GM23248 (cell line): ENCODE measurements at regions not wholly inside any gene's neighbourhood (a gene's known extent, or its start where the extent isn't known, plus 50 kb on each side); places are given as distances from the start of the nearest gene placed in this dataset.

Experiments used
- DNase-seq: peaks from one replicate; pipeline ENCODE4 v3.0.0-alpha.2; 2015
- H2AFZ ChIP-seq: fragments of 200-600 bp; sonication (generic); 2 replicates; pipeline ENCODE4 v1.6.1; 2016; ENCODE audit warnings: antibody characterized with exemption
- H3F3A ChIP-seq: fragments of 200-600 bp; sonication (generic); 2 replicates; pipeline ENCODE4 v1.6.1; 2016; ENCODE audit warnings: mild to moderate bottlenecking, antibody characterized with exemption, mixed run types; ENCODE audit not compliant: insufficient read depth
- H3K27ac ChIP-seq: fragments of 200-600 bp; sonication (generic); 2 replicates; pipeline ENCODE4 v1.5.1; 2016; ENCODE audit warnings: mild to moderate bottlenecking
- H3K27me3 ChIP-seq: fragments of 200-600 bp; sonication (generic); replicated peaks from 2 replicates; pipeline ENCODE4 v1.6.1; 2016; ENCODE audit warnings: mild to moderate bottlenecking; ENCODE audit not compliant: insufficient read depth
- H3K36me3 ChIP-seq: fragments of 200-600 bp; sonication (generic); 2 replicates; pipeline ENCODE4 v1.6.1; 2016; ENCODE audit warnings: low read depth, mild to moderate bottlenecking
- H3K4me1 ChIP-seq: fragments of 200-600 bp; sonication (generic); 2 replicates; pipeline ENCODE4 v1.6.1; 2016; ENCODE audit warnings: mild to moderate bottlenecking; ENCODE audit not compliant: insufficient read depth
- H3K4me2 ChIP-seq: fragments of 200-600 bp; sonication (generic); one replicate; pipeline ENCODE4 v1.6.1; 2016; ENCODE audit warnings: mild to moderate bottlenecking; ENCODE audit not compliant: unreplicated experiment
- H3K4me3 ChIP-seq: fragments of 200-600 bp; sonication (generic); 2 replicates; pipeline ENCODE4 v1.5.1; 2016; ENCODE audit warnings: mild to moderate bottlenecking
- H3K79me2 ChIP-seq: fragments of 200-600 bp; sonication (generic); 2 replicates; pipeline ENCODE4 v1.6.1; 2016; ENCODE audit warnings: mild to moderate bottlenecking; ENCODE audit not compliant: insufficient read depth
- H3K9ac ChIP-seq: fragments of 200-600 bp; sonication (generic); 2 replicates; pipeline ENCODE4 v1.6.1; 2016; ENCODE audit warnings: mild to moderate bottlenecking
- H3K9me2 ChIP-seq: fragments of 200-600 bp; sonication (generic); 2 replicates; pipeline ENCODE4 v1.6.1; 2016; ENCODE audit warnings: mixed run types, mild to moderate bottlenecking, moderate library complexity; ENCODE audit not compliant: insufficient read depth
- H3K9me3 ChIP-seq: fragments of 200-600 bp; sonication (generic); one replicate; pipeline ENCODE4 v1.6.1; 2017; ENCODE audit warnings: low read depth
- H4K20me1 ChIP-seq: fragments of 200-600 bp; sonication (generic); 2 replicates; pipeline ENCODE4 v1.6.0; 2016; ENCODE audit not compliant: insufficient read depth
- EZH2 ChIP-seq: fragments of 200-600 bp; sonication (generic); IDR thresholded peaks from 2 replicates; pipeline ENCODE4 v1.6.1; 2018; ENCODE audit warnings: antibody characterized with exemption, mild to moderate bottlenecking; ENCODE audit not compliant: insufficient read depth, poor library complexity, severe bottlenecking
- EZH2phosphoT487 ChIP-seq: fragments of 200-600 bp; sonication (generic); IDR thresholded peaks from 2 replicates; pipeline ENCODE4 v1.6.1; 2018; ENCODE audit warnings: antibody characterized with exemption, moderate library complexity, mild to moderate bottlenecking, low read depth; ENCODE audit not compliant: insufficient read depth
- WGBS, 2 experiments: methylation state at CpG; one replicate each; pipeline ENCODE4 v1.1.6; 2015 to 2017; ENCODE audit warnings: low lambda C conversion rate in 2 of 2, low coverage in 1 of 2; ENCODE audit errors: missing lambda C conversion rate in 2 of 2; 5-methylcytosine and 5-hydroxymethylcytosine counted together
- in situ Hi-C: fragments of 300-500 bp; cut with MboI; formaldehyde crosslinking; loops from 2 replicates; pipeline ENCODE4 v1.15.0; 2020

DNA sequence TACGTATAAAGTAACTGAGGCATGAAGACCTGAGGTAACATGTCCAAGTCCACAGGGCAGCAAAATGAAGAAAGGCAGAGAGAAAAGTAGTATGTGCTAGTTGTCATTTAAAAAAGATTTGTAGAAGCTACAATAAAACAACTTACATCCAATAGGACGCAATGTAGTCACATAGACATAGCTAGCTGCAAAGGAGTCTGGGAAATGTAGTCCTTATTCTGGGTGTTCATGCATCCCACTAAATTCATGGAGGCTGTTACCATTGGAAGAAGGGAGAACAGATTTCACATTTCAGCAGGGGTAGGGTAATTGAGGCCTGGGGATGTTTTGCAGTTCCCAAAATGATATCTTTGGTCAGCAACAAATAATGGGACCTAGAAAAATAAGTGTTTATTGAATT is 571.4 kb downstream of the MIAT start:
- H3K9me3 ChIP-seq, result no peaks in the 10 kb centered on the region
- H4K20me1 ChIP-seq, result no peaks in the 10 kb centered on the region
- TF ChIP-seq EZH2 (no peak), EZH2phosphoT487 (no peak)
- no peak overlapping the region for H2AFZ ChIP-seq
- H3K9ac ChIP-seq, result no peak overlapping the region
- no peaks in the 10 kb centered on the region for H3K9me2 ChIP-seq
- H3F3A ChIP-seq, result peaks cover 27% of the 10 kb centered on the region
- no peaks in the 10 kb centered on the region for H3K36me3 ChIP-seq
- no peaks in the 10 kb centered on the region for H3K27me3 ChIP-seq
- H3K4me3 ChIP-seq, result no peak overlapping the region
- in situ Hi-C loops, result no loop called here
- no peak for DNase-seq
- no peak overlapping the region for H3K27ac ChIP-seq
- no peaks in the 10 kb centered on the region for H3K79me2 ChIP-seq
- peaks cover 32% of the 10 kb centered on the region for H3K4me1 ChIP-seq
- no peak overlapping the region for H3K4me2 ChIP-seq
- 96 to 99% methylated on average over 2 of the region's 2 CpGs for WGBS, 2 experiments

DNA sequence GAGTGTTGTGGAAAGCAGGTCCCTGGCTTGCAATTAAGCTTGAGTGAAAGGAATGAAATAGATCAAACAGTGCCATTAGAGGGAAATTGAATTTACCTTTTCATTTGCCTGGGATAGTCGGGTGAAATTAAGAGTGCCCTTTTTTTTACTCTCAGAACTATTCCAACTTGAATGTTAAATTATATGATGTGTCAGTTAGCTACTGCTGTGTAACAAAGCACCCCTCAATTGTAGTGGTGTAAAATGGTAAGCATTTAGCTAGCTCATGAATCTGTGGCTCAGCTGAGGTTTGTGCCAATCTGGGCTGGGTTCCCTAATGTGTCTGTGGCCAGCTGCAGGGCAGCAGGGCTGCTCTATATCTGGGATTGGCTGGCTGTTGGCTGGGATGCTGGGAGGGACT is 571.4 kb downstream of the MN1 start:
- Histone ChIP-seq H3K79me2 (no peaks in the 10 kb centered on the region), H3K4me3 (no peak overlapping the region), H2AFZ (no peak overlapping the region), H4K20me1 (no peaks in the 10 kb centered on the region), H3K27ac (no peak overlapping the region), H3F3A (peaks cover 16% of the 10 kb centered on the region), H3K9me3 (no peaks in the 10 kb centered on the region), H3K27me3 (no peaks in the 10 kb centered on the region), H3K36me3 (no peaks in the 10 kb centered on the region), H3K4me1 (peaks cover 18% of the 10 kb centered on the region), H3K9me2 (no peaks in the 10 kb centered on the region), H3K9ac (no peak overlapping the region), H3K4me2 (no peak overlapping the region)
- TF ChIP-seq EZH2 (no peak), EZH2phosphoT487 (no peak)
- in situ Hi-C loops, result no loop called here
- no peak for DNase-seq
- WGBS, 2 experiments, result 92 to 97% methylated on average over 1 of the region's 1 CpG

DNA sequence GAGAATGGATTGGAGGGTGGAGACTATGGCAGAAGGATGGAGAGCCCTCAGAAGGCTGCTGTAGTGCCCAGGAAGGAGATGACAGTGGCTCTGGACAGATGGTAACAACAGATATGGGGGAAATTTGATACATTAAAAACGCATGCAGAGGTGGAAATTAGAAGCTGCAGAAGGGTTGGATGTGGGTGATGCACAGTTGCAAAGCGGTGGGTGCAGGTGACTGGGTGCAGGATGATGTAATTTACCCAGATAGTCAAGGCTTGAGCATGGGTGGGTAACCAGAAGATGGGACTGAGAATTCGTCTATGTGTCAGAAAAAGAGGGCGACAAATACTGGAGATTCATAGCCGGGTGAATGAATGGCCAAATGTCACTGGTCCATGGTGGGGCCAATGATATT is 570.3 kb downstream of the MN1 start:
- no peaks in the 10 kb centered on the region for H3K9me2 ChIP-seq
- no peak overlapping the region for H3K4me3 ChIP-seq
- H3K36me3 ChIP-seq, result no peaks in the 10 kb centered on the region
- H3K9ac ChIP-seq, result no peak overlapping the region
- TF ChIP-seq EZH2 (no peak), EZH2phosphoT487 (no peak)
- H4K20me1 ChIP-seq, result no peaks in the 10 kb centered on the region
- H3F3A ChIP-seq, result 0 out of 2 replicates have a peak, but pooled peaks cover 6% of the 10 kb centered on the region
- H3K27me3 ChIP-seq, result no peaks in the 10 kb centered on the region
- peaks cover 7% of the 10 kb centered on the region for H3K4me1 ChIP-seq
- WGBS, 2 experiments, result 93 to 95% methylated on average over 5 of the region's 5 CpGs
- in situ Hi-C loops, result no loop called here
- no peak overlapping the region for H3K4me2 ChIP-seq
- no peaks in the 10 kb centered on the region for H3K79me2 ChIP-seq
- H2AFZ ChIP-seq, result no peak overlapping the region
- no peaks in the 10 kb centered on the region for H3K9me3 ChIP-seq
- no peak overlapping the region for H3K27ac ChIP-seq
- DNase-seq, result no peak

DNA sequence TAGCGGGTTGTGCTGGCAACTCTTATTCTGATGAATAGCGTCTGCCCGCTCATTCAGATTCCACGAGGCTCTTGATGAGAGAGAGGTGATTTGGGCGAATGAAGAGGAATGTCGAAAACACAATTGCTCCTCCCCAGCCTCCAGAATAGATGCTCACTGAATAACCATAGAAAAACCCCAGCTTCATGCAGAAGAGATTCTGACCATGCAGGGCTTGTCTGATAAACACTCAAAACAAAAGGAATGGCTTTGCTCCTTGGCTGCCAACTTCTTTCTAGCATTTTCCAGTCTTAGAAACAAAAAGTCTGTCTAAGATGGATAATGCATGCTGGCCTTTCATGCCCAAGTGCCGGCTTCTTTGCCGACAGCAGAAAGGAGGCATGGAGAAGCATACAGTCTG is 569.5 kb downstream of the MN1 start:
- H3K79me2 ChIP-seq, result no peaks in the 10 kb centered on the region
- no peak overlapping the region for H3K9ac ChIP-seq
- H3F3A ChIP-seq, result no peaks in the 10 kb centered on the region
- no peak for TF ChIP-seq EZH2phosphoT487
- TF ChIP-seq EZH2, result no peak
- H3K9me2 ChIP-seq, result no peaks in the 10 kb centered on the region
- in situ Hi-C loops, result no loop called here
- no peak for DNase-seq
- no peak overlapping the region for H3K4me2 ChIP-seq
- H3K36me3 ChIP-seq, result no peaks in the 10 kb centered on the region
- H3K4me3 ChIP-seq, result no peak overlapping the region
- no peak overlapping the region for H2AFZ ChIP-seq
- no peaks in the 10 kb centered on the region for H3K27me3 ChIP-seq
- no peak overlapping the region for H3K27ac ChIP-seq
- no peaks in the 10 kb centered on the region for H3K4me1 ChIP-seq
- no peaks in the 10 kb centered on the region for H3K9me3 ChIP-seq
- no peaks in the 10 kb centered on the region for H4K20me1 ChIP-seq
- 90 to 95% methylated on average over 8 of the region's 8 CpGs for WGBS, 2 experiments

DNA sequence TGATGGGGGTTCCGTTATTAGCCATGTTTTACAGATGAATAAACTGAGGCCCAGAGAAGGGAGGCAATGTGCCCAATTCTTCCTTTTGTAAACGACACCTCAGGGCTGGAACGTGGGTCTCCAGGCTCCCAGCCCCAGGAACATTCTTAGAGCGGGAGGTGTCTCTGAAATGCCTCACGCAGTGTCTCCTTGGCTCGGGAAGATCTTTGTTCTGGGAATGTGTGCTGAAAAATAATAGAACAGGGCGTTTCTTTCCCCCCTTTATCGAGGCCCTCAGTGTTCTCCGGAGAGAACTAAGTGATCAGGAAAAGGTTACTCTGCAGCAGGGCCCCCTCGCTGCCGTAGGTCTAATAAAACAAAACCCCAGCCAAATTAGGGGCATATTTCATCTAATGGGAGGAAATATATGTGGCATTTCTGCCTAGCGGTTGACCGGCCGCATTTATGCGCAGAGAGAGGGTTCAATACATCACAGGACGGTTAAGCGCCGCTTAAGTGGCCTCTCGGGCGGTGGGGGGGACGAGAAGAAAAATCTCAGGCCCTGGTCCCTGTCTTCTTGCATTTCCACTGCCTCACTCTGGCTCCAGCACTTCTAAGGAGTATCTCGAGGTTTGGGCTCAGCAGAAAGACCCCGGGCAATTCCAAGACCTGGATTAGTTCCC is 564.3 kb downstream of the MN1 start:
- Histone ChIP-seq H4K20me1 (no peaks in the 10 kb centered on the region), H3K9me2 (no peaks in the 10 kb centered on the region), H3K9ac (no peak overlapping the region), H3K27me3 (no peaks in the 10 kb centered on the region), H3K4me3 (no peak overlapping the region), H2AFZ (no peak overlapping the region), H3K4me2 (no peak overlapping the region), H3K4me1 (peaks cover 17% of the 10 kb centered on the region), H3K79me2 (no peaks in the 10 kb centered on the region), H3F3A (peaks cover 4% of the 10 kb centered on the region; the same call in 1 of the 2 replicates), H3K27ac (no peak overlapping the region), H3K36me3 (no peaks in the 10 kb centered on the region), H3K9me3 (no peaks in the 10 kb centered on the region)
- in situ Hi-C loops, result no loop called here
- no peak for DNase-seq
- TF ChIP-seq EZH2 (no peak), EZH2phosphoT487 (no peak)
- WGBS, 2 experiments, result 97% methylated on average over 23 of the region's 23 CpGs
